ENCODE measurements at regions not wholly inside any gene's neighbourhood (a gene's known extent, or its start where the extent isn't known, plus 50 kb on each side); places are given as distances from the start of the nearest gene placed in this dataset.
"Not testable (repeated sequence)": the region's sequence is repeated elsewhere in the genome, so short reads cannot be mapped to it uniquely, and the experiment has no call there.

DNA sequence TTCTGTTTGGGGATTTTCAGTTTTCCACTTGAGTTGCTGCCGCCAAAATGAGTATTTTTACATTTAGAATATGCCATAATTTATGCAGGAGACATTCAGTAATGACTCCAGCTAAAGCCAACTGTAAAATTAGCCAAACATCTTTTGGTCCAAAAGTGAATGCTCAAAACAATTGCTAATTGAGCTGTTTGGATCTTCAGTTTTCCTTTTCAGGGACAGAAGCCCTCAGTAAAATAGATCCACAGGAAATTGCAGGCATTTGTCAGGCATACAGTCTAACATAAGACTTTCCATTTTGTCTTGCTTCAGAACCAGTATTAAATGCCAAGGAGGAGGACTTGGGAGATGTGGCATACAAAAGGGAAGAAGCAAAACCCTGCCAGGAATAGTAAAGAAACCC is 524.8 kb upstream of the API5 start:
- H3K4me1 ChIP-seq = no peaks in the 10 kb centered on the region
- H3K27ac ChIP-seq = no peak overlapping the region
- DNase-seq = no peak
- no peaks in the 10 kb centered on the region for H3K36me3 ChIP-seq
- H3K4me3 ChIP-seq = no peak overlapping the region
- H3K27me3 ChIP-seq = no peaks in the 10 kb centered on the region
- no peaks in the 10 kb centered on the region for H3K9me3 ChIP-seq (replicated peaks)

DNA sequence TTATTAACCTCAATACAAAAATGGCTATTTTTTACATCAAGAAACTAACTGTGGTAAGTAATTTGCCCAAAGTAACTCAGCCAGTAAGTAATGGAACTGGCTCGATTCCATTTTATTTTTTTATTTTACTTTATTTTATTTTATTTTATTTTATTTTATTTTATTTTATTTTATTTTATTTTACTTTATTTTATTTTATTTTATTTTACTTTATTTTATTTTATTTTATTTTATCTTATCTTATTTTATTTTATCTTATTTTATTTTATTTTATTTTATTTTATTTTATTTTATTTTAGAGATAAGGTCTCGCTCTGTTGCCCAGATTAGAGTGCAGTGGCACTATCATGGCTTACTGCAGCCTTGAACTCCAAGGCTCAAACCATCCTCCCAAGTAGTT is 516.3 kb upstream of the API5 start:
- H3K27me3 ChIP-seq; H3K36me3 ChIP-seq; H3K4me1 ChIP-seq; H3K9me3 ChIP-seq (replicated peaks); H3K4me3 ChIP-seq; DNase-seq; H3K27ac ChIP-seq: not testable (repeated sequence)

DNA sequence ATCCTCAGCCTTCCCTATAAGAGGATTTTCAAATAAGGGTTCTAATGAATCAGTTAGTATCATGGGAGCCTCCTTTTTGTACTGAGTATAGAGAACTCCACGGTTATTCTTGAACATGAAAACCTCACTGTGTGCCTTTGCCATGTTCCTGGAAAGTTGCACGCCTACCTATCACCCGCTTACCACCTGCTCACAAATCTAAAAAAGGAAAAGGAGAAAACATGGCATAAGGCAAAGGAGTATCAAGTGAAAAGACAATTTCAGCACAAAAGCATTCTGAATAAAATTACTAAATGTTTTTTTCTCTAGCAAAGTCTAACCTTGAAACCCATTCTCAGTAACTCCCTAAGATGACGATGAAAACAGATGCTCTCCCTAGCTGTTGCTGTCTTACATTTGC is 511.8 kb upstream of the API5 start:
- DNase-seq = no peak
- Histone ChIP-seq H3K9me3 (replicated peaks) (no peaks in the 10 kb centered on the region), H3K27me3 (no peaks in the 10 kb centered on the region), H3K4me3 (no peak overlapping the region), H3K4me1 (no peaks in the 10 kb centered on the region), H3K36me3 (no peaks in the 10 kb centered on the region), H3K27ac (no peak overlapping the region)

DNA sequence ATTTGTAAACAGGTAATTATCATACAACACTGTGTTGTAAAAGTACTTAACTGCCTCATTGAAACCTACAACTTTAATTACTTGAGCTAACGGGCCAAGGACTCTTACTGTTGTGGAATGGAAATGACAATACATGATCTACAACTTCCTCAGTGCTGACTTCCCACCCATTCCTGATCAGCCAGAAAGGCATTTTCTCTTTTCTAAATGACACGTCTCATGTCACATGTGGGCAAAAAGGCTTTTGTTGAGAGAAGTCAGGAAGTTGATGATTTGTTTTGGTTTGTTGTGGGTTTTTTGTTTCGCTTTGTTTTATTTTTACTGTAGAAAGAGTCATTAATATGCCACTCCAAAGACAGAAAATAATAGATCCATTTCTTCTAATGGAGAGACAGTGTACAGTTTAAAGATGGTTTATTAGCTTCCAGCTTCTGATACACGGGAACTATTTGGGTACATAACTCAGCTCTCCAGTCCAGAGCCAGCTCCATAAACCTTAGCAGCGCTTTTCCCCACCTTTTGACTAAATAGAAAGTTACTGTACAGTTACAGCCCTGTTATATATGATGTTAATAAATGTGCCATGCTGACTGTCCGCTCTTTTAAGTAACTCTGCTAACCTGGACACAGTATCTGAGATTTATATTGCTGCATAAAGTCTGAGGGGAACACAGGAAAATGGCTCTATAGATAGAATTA is 509.4 kb upstream of the API5 start:
- Histone ChIP-seq H3K27ac (no peak overlapping the region), H3K27me3 (0 out of 2 replicates have a peak, but pooled peaks cover 2% of the 10 kb centered on the region), H3K9me3 (replicated peaks) (no peaks in the 10 kb centered on the region), H3K4me1 (no peaks in the 10 kb centered on the region), H3K36me3 (no peaks in the 10 kb centered on the region), H3K4me3 (no peak overlapping the region)
- no peak for DNase-seq

DNA sequence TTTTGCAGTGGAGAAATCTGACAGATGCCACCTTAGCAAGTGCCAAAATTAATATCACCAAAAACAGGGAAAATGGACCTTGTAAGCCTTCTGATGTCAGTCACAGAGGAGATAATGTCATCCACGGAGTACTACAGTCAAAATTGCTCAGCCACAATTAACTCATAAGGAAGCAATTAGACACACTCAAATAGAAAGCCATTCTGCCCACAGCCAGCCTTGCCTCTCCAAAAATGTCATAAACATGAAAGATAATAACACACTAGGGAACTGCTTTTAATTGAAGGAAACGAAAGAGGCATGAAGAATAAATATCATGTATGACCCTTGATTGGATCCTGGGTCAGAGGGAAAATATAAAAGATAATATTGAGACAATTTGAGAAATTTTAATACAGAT is 505.6 kb upstream of the API5 start:
- H3K4me3 ChIP-seq = no peak overlapping the region
- H3K36me3 ChIP-seq = no peaks in the 10 kb centered on the region
- H3K4me1 ChIP-seq = no peaks in the 10 kb centered on the region

DNA sequence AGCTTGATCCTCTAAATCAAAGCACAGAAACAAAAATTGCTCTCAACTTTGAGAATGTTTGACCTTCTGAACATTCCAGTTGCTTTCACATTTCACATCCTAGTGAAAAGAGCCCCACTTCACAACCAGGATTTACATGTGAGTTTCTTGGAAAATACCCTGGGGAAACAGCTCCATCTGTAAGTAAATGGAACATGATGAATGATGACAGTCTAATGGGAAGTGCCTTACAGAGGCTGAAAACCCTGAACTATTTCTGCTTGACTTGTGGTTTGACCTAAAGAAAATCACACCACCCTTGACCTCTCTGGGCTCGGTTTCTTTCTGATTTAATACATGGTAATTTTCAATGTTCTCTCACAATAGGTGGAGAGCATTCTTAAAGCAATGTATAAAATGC is 499.4 kb upstream of the API5 start:
- no peaks in the 10 kb centered on the region for H3K4me1 ChIP-seq
- H3K9me3 ChIP-seq (replicated peaks) = no peaks in the 10 kb centered on the region
- no peaks in the 10 kb centered on the region for H3K36me3 ChIP-seq
- DNase-seq = no peak
- H3K27me3 ChIP-seq = 0 out of 2 replicates have a peak, but pooled peaks cover 2% of the 10 kb centered on the region
- H3K27ac ChIP-seq = no peak overlapping the region
- H3K4me3 ChIP-seq = no peak overlapping the region

More for the DNA sequence above, 505.6 kb upstream of the API5 start:
- Histone ChIP-seq H3K9me3 (replicated peaks) (no peaks in the 10 kb centered on the region), H3K27me3 (0 out of 2 replicates have a peak, but pooled peaks cover 5% of the 10 kb centered on the region), H3K27ac (no peak overlapping the region)
- no peak for DNase-seq

DNA sequence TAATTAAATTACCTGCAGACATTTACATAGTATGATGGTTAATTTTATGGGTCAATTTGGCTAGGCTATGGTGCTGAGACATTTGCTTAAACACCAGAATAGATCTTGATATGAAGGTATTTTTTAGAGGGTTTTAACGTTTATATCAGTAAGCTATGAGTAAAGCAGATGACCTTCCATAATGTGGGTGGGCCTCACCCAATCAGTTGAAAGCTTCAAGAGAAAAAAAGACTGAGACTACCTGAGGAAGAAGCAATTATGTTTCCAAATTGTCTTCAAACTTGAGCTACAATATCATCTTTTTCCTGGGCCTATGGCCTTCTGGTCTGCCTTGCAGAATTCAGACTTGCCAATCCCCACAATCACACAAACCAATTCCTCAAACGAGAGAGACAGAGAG is 498.8 kb upstream of the API5 start:
- Histone ChIP-seq H3K36me3 (no peaks in the 10 kb centered on the region), H3K4me1 (no peaks in the 10 kb centered on the region), H3K27ac (no peak overlapping the region), H3K27me3 (no peaks in the 10 kb centered on the region; the same call in 1 of the 2 replicates), H3K4me3 (no peak overlapping the region), H3K9me3 (replicated peaks) (no peaks in the 10 kb centered on the region)
- no peak for DNase-seq

DNA sequence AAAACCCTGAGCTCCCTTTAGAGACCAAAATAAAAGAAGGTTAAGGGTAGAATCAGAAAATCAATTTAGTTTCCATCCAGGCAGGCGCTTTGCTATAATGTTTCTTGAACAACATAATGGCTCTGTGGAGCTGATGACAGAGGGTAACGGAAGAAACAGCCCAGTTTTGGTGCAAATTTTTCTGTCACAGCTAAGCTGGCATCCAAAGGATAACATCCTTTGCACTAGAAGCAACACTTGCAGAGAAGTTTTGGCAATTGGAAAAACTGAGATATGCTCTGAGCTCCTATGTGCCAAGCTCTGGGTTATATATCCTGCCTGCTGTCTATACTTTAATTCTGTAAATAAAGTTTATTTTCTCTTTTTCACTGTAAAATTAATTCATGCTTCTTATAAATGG is 495.3 kb upstream of the API5 start:
- Histone ChIP-seq H3K4me3 (no peak overlapping the region), H3K27me3 (no peaks in the 10 kb centered on the region; the same call in 1 of the 2 replicates), H3K9me3 (replicated peaks) (no peaks in the 10 kb centered on the region), H3K27ac (no peak overlapping the region), H3K4me1 (no peaks in the 10 kb centered on the region), H3K36me3 (no peaks in the 10 kb centered on the region)
- DNase-seq = no peak

DNA sequence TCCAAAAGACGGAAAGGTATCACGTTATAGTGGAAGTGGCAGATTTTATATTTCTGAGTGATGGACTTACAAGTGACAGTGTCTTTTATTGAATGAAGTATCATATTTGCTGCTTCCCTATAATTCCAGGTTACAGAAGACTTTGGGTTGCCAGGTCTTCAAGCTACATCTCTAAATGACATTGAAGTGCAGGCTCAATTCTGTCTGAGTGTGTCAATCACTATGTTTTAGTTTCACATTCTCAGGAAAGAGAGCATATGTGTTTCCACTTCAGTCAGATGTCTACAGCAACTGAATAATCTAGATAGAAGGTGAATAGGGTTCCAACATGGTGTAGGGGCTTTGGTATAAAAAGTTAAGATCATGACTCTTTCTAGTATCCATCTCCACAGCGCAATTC is 492.7 kb upstream of the API5 start:
- H3K27ac ChIP-seq = no peak overlapping the region
- H3K4me1 ChIP-seq = no peaks in the 10 kb centered on the region
- no peak overlapping the region for H3K4me3 ChIP-seq
- no peak for DNase-seq
- H3K9me3 ChIP-seq (replicated peaks) = no peaks in the 10 kb centered on the region
- H3K27me3 ChIP-seq = no peaks in the 10 kb centered on the region; the same call in 1 of the 2 replicates
- no peaks in the 10 kb centered on the region for H3K36me3 ChIP-seq

DNA sequence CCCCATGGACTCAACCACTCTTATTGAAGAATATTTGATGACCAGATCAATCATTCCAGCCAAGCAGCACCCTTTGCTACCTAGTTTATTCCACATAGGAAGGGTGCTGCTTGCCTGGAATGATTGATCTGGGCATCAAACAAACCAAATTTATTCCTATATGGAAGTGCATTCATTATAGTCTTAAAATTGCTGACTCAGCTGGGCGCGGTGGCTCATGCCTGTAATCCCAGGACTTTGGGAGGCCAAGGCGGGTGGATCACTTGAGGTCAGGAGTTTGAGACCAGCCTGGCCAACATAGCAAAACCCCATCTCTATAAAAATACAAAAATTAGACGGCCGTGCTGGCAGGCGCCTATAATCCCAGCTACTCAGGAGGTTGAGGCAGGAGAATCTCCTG is 489.6 kb upstream of the API5 start:
- not testable (repeated sequence) for H3K36me3 ChIP-seq; H3K9me3 ChIP-seq (replicated peaks); DNase-seq; H3K4me1 ChIP-seq; H3K4me3 ChIP-seq; H3K27me3 ChIP-seq; H3K27ac ChIP-seq

DNA sequence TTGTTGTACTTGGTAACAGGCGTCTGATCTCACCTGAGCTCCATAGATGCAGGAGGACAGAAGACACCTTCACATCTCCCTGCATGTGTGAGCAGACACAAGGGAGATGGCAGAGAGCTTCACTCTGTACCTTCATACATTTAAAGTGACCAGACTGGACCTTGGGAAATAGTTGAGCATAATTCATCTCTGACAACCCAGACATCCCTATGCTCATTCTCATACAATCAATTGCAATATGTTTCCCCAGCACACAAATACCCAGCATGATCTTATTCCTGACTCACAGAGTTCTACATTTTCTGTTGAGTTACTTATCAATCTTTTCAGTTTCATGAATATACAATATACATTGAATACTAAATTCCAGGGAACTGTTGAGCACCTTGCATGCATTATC is 488.2 kb upstream of the API5 start:
- DNase-seq = no peak
- Histone ChIP-seq H3K27ac (no peak overlapping the region), H3K36me3 (no peaks in the 10 kb centered on the region), H3K27me3 (no peaks in the 10 kb centered on the region), H3K4me1 (no peaks in the 10 kb centered on the region), H3K9me3 (replicated peaks) (no peaks in the 10 kb centered on the region), H3K4me3 (no peak overlapping the region)

DNA sequence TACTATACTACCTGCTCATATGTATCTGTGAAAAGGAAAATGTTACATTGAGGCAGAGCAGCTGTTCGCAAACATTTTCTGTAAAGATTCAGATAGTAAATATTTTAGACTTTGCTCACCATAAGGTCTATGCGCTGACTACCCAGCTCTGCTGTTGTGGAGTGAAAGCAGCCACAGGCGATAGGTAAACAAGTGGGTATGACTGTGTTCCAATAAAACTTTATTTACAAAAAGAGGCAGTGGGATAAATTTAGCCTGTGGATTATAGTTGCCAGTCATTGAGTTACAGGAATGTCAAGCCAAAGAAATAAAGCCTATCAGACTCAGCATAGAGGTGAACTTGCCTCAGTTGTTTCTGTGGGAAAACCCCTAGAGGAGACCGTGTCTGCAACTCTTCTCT is 487.7 kb upstream of the API5 start:
- Histone ChIP-seq H3K9me3 (replicated peaks) (no peaks in the 10 kb centered on the region), H3K4me3 (no peak overlapping the region), H3K4me1 (no peaks in the 10 kb centered on the region), H3K36me3 (no peaks in the 10 kb centered on the region), H3K27me3 (no peaks in the 10 kb centered on the region), H3K27ac (no peak overlapping the region)
- DNase-seq = no peak

DNA sequence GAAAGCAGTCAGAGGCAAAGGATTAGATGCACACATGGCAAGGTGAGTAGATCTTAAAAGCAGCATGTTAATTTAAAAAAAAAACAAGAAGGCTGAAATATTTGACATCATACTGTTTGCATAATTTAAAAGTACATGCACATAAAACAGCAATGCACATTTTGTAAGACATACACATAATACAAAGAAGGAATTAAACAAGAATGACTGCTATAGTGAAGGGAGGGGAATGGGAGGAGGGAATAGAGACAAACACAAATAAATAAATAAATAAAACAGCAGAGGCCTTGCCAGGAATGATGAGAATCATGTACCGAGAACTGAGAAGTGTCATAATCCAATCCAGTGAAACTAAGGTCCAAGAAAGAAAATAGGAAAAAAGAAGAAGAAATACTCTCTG is 486.2 kb upstream of the API5 start:
- Histone ChIP-seq H3K9me3 (replicated peaks) (no peaks in the 10 kb centered on the region), H3K4me1 (no peaks in the 10 kb centered on the region), H3K36me3 (no peaks in the 10 kb centered on the region), H3K4me3 (no peak overlapping the region), H3K27ac (no peak overlapping the region), H3K27me3 (no peaks in the 10 kb centered on the region)
- DNase-seq = no peak

DNA sequence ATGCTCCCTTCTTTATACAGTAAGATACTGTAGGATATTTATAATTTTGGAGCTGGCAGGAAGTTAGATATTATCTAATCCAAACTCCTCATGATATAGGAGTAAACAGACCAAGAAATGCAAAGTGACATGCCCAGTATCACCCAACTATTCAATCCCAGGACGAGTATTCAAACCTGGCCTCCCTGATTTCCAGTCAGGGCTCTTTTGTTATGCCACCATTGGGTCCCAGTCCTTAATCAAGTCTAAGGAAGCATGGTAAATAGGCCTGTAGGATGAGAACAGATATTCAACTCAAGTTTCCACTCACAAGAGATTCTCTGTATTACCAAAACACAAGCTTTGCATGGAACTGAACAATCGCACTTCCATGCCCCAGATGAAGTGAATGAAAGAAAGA is 484.0 kb upstream of the API5 start:
- Histone ChIP-seq H3K36me3 (no peaks in the 10 kb centered on the region), H3K27ac (no peak overlapping the region), H3K27me3 (no peaks in the 10 kb centered on the region), H3K4me1 (peaks cover 2% of the 10 kb centered on the region; the same call in 1 of the 2 replicates), H3K9me3 (replicated peaks) (no peaks in the 10 kb centered on the region), H3K4me3 (no peak overlapping the region)
- DNase-seq = no peak

DNA sequence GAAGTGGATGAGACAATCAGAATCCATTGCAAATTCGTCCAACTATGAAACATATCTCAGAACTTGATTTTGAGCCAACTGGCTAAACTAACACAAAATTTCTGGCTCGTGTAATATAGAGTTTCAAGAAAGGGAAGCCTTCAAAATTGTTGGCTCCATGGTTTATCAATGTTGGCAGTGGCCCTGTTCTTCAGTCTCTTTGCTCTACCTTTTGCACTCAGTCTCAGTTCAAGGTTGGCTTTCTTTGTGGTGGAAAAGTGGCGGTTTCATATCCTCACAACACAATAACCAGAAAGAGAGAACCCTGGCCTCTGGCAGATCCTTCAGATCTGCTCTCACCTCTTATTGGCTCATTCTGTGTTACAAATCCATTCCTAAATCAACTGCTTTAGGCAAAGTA is 473.8 kb upstream of the API5 start:
- H3K27me3 ChIP-seq = peaks cover 7% of the 10 kb centered on the region
- H3K27ac ChIP-seq = no peak overlapping the region
- no peak overlapping the region for H3K4me3 ChIP-seq
- no peaks in the 10 kb centered on the region for H3K36me3 ChIP-seq
- no peaks in the 10 kb centered on the region for H3K9me3 ChIP-seq (replicated peaks)
- H3K4me1 ChIP-seq = no peaks in the 10 kb centered on the region
- no peak for DNase-seq

DNA sequence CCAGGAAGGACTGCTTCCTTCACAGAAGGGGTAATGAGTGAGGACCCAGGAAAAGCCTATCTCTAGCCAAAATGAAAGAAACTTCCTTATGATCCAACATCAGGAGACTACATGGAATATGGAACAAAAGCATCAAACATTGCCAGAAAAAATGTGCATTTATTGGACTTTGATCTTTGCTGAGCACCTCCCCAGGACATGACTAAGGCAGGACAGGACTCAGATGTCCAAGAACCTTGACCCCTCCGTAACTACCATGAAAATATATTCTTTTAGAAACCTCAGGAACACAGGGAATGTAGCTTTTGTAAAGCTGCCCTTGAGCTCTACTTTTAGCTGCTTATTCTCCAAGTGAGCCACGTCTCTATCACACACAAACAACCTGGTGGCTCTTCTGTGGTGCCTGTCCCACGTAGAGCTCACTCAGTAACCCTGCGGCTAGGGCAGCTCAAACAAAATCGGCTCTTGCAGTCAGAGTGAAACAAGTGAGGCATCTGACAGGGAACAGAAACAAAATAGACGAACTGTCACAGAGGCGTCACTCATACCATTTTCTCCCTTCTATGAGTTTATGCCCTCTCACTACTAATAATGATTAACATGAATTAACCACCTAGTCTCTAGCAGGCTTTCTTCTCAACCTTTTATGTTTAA is 471.5 kb upstream of the API5 start:
- Histone ChIP-seq H3K9me3 (replicated peaks) (no peaks in the 10 kb centered on the region), H3K36me3 (no peaks in the 10 kb centered on the region), H3K4me1 (no peaks in the 10 kb centered on the region), H3K4me3 (no peak overlapping the region), H3K27me3 (peaks cover 7% of the 10 kb centered on the region), H3K27ac (no peak overlapping the region)
- DNase-seq = no peak
